AG04449 (cell line): ENCODE measurements at regions not wholly inside any gene's neighbourhood (a gene's known extent, or its start where the extent isn't known, plus 50 kb on each side); places are given as distances from the start of the nearest gene placed in this dataset.

Experiments
- CTCF ChIA-PET: fragments of 350-600 bp; formaldehyde crosslinking; extraction: SDS; loops from one replicate; lab custom pipeline; 2021; ENCODE audit warnings: antibody characterized with exemption; lab: Yijun Ruan, JAX
- POLR2A ChIA-PET: fragments of 400-600, 350-600 bp; formaldehyde crosslinking; extraction: SDS; loops from one replicate; lab custom pipeline; 2020; ENCODE audit warnings: antibody characterized with exemption, inconsistent platforms; lab: Yijun Ruan, JAX
- DNase-seq: peaks from one replicate; pipeline ENCODE4 v3.0.0-alpha.2; 2010; ENCODE audit warnings: low read depth, low spot score
- H3K4me3 ChIP-seq: 2 replicates; pipeline ENCODE4 v1.5.1; 2011; ENCODE audit warnings: low read depth, mild to moderate bottlenecking, control low read depth, low read length
- CTCF ChIP-seq: IDR thresholded peaks from one replicate; pipeline ENCODE4 v1.5.1; 2011; ENCODE audit warnings: mild to moderate bottlenecking, moderate library complexity, low read length, control low read depth, inconsistent platforms; ENCODE audit not compliant: insufficient read depth; ENCODE audit errors: missing control alignments

- TF ChIP-seq CTCF: no peak
- DNase-seq: no peak
- ChIA-PET CTCF (interaction anchor here (0.6 kb wide), 1 partner anchor 10 kb away, joined by 3 read pairs; no protein-coding TSS in a partner anchor), POLR2A (interaction anchor here (0.6 kb wide), 1 partner anchor 148 kb away, joined by 3 read pairs; no protein-coding TSS in a partner anchor)
- H3K4me3 ChIP-seq: no peak overlapping the region
These were observed 220.4 kb upstream of the JARID2 start for GRCh38 chr6:15025446-15025845.

- no peak overlapping the region for H3K4me3 ChIP-seq
- DNase-seq: no peak
- ChIA-PET CTCF (no interaction called here), POLR2A (no interaction called here)
- no peak for TF ChIP-seq CTCF
These were observed 219.0 kb upstream of the JARID2 start for GRCh38 chr6:15026832-15027231.

GRCh38 chr6:15027472-15027871, 218.4 kb upstream of the JARID2 start:
- ChIA-PET POLR2A (no interaction called here), CTCF (no interaction called here)
- no peak for TF ChIP-seq CTCF
- DNase-seq: no peak
- no peak overlapping the region for H3K4me3 ChIP-seq

- TF ChIP-seq CTCF: no peak
- DNase-seq: no peak
- H3K4me3 ChIP-seq: no peak overlapping the region
- ChIA-PET CTCF (no interaction called here), POLR2A (no interaction called here)
These were observed 213.9 kb upstream of the JARID2 start for GRCh38 chr6:15032015-15032414.

GRCh38 chr6:15033850-15034203, 212.0 kb upstream of the JARID2 start:
- DNase-seq: no peak
- TF ChIP-seq CTCF: no peak

GRCh38 chr6:15036690-15037245, 209.1 kb upstream of the JARID2 start:
- no peak overlapping the region for H3K4me3 ChIP-seq
- CTCF ChIA-PET: no interaction called here
- no peak for TF ChIP-seq CTCF
- no peak for DNase-seq
- POLR2A ChIA-PET: no interaction called here

More at GRCh38 chr6:15033850-15034203, 212.0 kb upstream of the JARID2 start:
- no peak overlapping the region for H3K4me3 ChIP-seq
- POLR2A ChIA-PET: no interaction called here
- CTCF ChIA-PET: no interaction called here
